OCI-LY1 (cell line): ENCODE measurements at regions not wholly inside any gene's neighbourhood (a gene's known extent, or its start where the extent isn't known, plus 50 kb on each side); places are given as distances from the start of the nearest gene placed in this dataset.
"Not testable (repeated sequence)": the region's sequence is repeated elsewhere in the genome, so short reads cannot be mapped to it uniquely, and the experiment has no call there.

Experiments
- H2AFZ ChIP-seq: fragments of 200-600 bp; sonication (generic), shearing (Covaris generic); 2 replicates; pipeline ENCODE4 v1.6.0; 2014; ENCODE audit warnings: antibody characterized with exemption, mild to moderate bottlenecking, low read length
- H3F3A ChIP-seq: fragments of 200-600 bp; sonication (generic), shearing (Covaris generic); 2 replicates; pipeline ENCODE4 v1.6.0; 2014; ENCODE audit warnings: mild to moderate bottlenecking, antibody characterized with exemption, low read length, moderate library complexity; ENCODE audit not compliant: insufficient read depth
- H3K27ac ChIP-seq: fragments of 200-600 bp; sonication (generic); 2 replicates; pipeline ENCODE4 v1.5.1; 2014; ENCODE audit warnings: low read length, mixed run types, mild to moderate bottlenecking, low read depth; ENCODE audit not compliant: poor library complexity, severe bottlenecking
- H3K27me3 ChIP-seq: fragments of 200-600 bp; sonication (generic); 2 replicates; pipeline ENCODE4 v1.6.0; 2014; ENCODE audit warnings: antibody characterized with exemption, mild to moderate bottlenecking, low read length, moderate library complexity; ENCODE audit not compliant: insufficient read depth
- H3K36me3 ChIP-seq: fragments of 200-600 bp; sonication (generic); 2 replicates; pipeline ENCODE4 v1.6.1; 2014; ENCODE audit warnings: mild to moderate bottlenecking, antibody characterized with exemption, low read length, moderate library complexity, mixed read lengths; ENCODE audit not compliant: insufficient read depth
- H3K4me1 ChIP-seq: fragments of 200-600 bp; sonication (generic); 2 replicates; pipeline ENCODE4 v1.5.1; 2014; ENCODE audit warnings: mild to moderate bottlenecking, low read length, moderate library complexity; ENCODE audit not compliant: insufficient read depth, severe bottlenecking
- H3K4me2 ChIP-seq: fragments of 200-600 bp; sonication (generic), shearing (Covaris generic); 2 replicates; pipeline ENCODE4 v1.6.1; 2014; ENCODE audit warnings: low read length
- H3K4me3 ChIP-seq: fragments of 200-600 bp; sonication (generic); 2 replicates; pipeline ENCODE4 v1.5.1; 2014; ENCODE audit warnings: low read length, low read depth, mild to moderate bottlenecking, mixed read lengths; ENCODE audit not compliant: poor library complexity, severe bottlenecking
- H3K79me2 ChIP-seq: fragments of 200-600 bp; shearing (Covaris generic); 2 replicates; pipeline ENCODE4 v1.6.1; 2016; ENCODE audit warnings: mixed run types, low read length, mixed read lengths; ENCODE audit not compliant: insufficient read depth
- H3K9ac ChIP-seq: fragments of 200-600 bp; sonication (generic), shearing (Covaris generic); 2 replicates; pipeline ENCODE4 v1.6.1; 2014; ENCODE audit warnings: mild to moderate bottlenecking, low read length, mixed read lengths
- H3K9me2 ChIP-seq: fragments of 200-600 bp; sonication (generic), shearing (Covaris generic); 2 replicates; pipeline ENCODE4 v1.6.1; 2014; ENCODE audit warnings: low read depth, mild to moderate bottlenecking, low read length, mixed read lengths
- H3K9me3 ChIP-seq: fragments of 200-600 bp; shearing (Covaris generic); 2 replicates; pipeline ENCODE4 v1.6.1; 2014; ENCODE audit warnings: low read length, mixed read lengths
- H4K20me1 ChIP-seq: fragments of 200-600 bp; sonication (generic), shearing (Covaris generic); 2 replicates; pipeline ENCODE4 v1.6.0; 2016; ENCODE audit warnings: mild to moderate bottlenecking, low read length; ENCODE audit not compliant: insufficient read depth
- EZH2 ChIP-seq: fragments of 200-600 bp; sonication (generic), shearing (Covaris generic); IDR thresholded peaks from 2 replicates; pipeline ENCODE4 v1.8.0; 2017; ENCODE audit warnings: borderline replicate concordance, mixed run types, mild to moderate bottlenecking, antibody characterized with exemption, low read length, moderate library complexity, mixed read lengths
- TF ChIP-seq, protein P1 (sequence below): fragments of 200-600 bp; sonication (generic), shearing (Covaris generic); IDR thresholded peaks from 2 replicates; pipeline ENCODE4 v1.5.1; 2017; ENCODE audit warnings: mild to moderate bottlenecking, antibody characterized with exemption, low read length, moderate library complexity, mixed read lengths

DNA sequence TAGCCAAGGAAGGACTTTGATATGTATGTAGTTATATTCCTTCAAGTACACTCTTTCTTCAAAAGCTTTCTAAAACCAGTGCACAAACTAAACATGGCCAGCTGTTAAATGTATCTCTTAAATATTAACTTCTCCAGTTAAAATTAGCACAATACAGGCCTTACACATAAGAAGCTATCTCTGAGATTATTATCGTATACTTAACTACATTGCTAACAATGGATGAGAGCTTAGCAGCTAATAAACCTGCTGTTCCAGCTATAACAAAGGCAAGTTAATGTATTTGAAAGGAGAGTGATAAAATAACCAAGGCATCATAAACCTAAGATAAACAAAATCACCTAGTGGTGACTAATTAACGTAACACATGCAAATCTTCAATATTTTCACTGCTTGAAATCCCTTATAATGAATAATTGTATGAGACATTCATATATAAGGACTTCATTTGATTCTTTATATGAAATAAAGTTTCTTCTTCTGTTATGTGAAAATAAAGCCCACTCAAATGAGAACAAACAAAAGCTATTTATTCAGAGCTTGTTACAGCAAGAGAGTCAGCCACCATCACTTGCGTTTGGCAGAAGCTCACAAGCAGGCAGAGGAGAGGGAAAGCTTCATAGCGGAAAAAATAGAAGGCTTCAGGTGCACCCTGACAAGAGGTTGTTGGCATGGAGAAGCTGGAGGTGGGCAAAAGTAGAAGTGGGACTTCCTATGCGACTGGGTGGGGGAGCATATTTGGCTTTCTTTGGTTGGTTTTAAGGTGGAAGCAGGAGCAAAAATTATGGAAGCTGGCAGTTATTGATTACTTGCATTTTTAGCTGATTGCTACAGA lies 274.1 kb upstream of the CHRM3 start:
- no peak overlapping the region for H3K4me3 ChIP-seq
- H3F3A ChIP-seq: no peaks in the 10 kb centered on the region
- no peak overlapping the region for H2AFZ ChIP-seq
- H3K9me3 ChIP-seq: no peaks in the 10 kb centered on the region
- no peaks in the 10 kb centered on the region for H3K4me1 ChIP-seq
- no peaks in the 10 kb centered on the region for H3K36me3 ChIP-seq
- no peaks in the 10 kb centered on the region for H3K27me3 ChIP-seq
- no peaks in the 10 kb centered on the region for H3K9me2 ChIP-seq
- no peak overlapping the region for H3K27ac ChIP-seq
- no peaks in the 10 kb centered on the region for H3K79me2 ChIP-seq
- no peak overlapping the region for H3K4me2 ChIP-seq
- H4K20me1 ChIP-seq: no peaks in the 10 kb centered on the region
- TF ChIP-seq EZH2: no peak
- TF ChIP-seq, protein P1, sequence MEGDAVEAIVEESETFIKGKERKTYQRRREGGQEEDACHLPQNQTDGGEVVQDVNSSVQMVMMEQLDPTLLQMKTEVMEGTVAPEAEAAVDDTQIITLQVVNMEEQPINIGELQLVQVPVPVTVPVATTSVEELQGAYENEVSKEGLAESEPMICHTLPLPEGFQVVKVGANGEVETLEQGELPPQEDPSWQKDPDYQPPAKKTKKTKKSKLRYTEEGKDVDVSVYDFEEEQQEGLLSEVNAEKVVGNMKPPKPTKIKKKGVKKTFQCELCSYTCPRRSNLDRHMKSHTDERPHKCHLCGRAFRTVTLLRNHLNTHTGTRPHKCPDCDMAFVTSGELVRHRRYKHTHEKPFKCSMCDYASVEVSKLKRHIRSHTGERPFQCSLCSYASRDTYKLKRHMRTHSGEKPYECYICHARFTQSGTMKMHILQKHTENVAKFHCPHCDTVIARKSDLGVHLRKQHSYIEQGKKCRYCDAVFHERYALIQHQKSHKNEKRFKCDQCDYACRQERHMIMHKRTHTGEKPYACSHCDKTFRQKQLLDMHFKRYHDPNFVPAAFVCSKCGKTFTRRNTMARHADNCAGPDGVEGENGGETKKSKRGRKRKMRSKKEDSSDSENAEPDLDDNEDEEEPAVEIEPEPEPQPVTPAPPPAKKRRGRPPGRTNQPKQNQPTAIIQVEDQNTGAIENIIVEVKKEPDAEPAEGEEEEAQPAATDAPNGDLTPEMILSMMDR: no peak
- no peak overlapping the region for H3K9ac ChIP-seq

DNA sequence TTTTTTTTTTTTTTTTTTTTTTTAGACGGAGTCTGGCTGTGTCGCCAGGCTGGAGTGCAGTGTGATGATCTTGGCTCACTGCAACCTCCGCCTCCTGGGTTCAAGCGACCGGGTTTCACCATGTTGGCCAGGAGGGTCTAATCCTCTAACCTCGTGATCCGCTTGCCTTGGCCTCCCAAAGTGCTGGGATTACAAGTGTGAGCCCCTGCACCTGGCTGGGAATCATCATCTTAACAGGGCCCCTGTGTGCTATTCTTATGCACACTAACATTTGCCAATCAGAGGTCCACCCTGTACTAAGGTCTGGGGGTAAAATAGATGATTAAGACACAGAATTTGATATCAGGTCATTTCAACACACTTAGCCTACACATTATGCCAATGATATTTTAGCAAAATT lies 278.7 kb upstream of the CHRM3 start:
- no peaks in the 10 kb centered on the region for H3K27me3 ChIP-seq
- TF ChIP-seq EZH2: no peak
- TF ChIP-seq, protein P1: no peak
- no peak overlapping the region for H3K9ac ChIP-seq

DNA sequence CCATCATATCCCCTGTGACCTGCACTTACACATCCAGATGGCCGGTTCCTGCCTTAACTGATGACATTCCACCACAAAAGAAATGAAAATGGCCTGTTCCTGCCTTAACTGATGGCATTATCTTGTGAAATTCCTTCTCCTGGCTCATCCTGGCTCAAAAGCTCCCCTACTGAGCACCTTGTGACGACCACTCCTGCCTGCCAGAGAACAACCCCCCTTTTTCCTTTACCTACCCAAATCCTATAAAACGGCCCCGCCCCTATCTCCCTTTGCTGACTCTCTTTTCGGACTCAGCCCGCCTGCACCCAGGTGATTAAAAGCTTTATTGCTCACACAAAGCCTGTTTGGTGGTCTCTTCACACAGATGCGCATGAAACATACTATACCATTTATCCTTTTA lies 279.7 kb upstream of the CHRM3 start:
- H3K4me3 ChIP-seq, H3K36me3 ChIP-seq, H3K4me1 ChIP-seq, H4K20me1 ChIP-seq, H3K4me2 ChIP-seq, H3K9me3 ChIP-seq, H3K79me2 ChIP-seq, H3K27me3 ChIP-seq, H2AFZ ChIP-seq, H3K9me2 ChIP-seq, H3K27ac ChIP-seq, H3F3A ChIP-seq, H3K9ac ChIP-seq: not testable (repeated sequence)

More for the DNA sequence above, 278.7 kb upstream of the CHRM3 start:
- no peak overlapping the region for H2AFZ ChIP-seq
- no peaks in the 10 kb centered on the region for H3K36me3 ChIP-seq
- H3K9me2 ChIP-seq: no peaks in the 10 kb centered on the region
- H3F3A ChIP-seq: no peaks in the 10 kb centered on the region
- H3K4me1 ChIP-seq: no peaks in the 10 kb centered on the region
- no peak overlapping the region for H3K27ac ChIP-seq
- H3K4me2 ChIP-seq: no peak overlapping the region
- no peaks in the 10 kb centered on the region for H3K9me3 ChIP-seq
- no peaks in the 10 kb centered on the region for H4K20me1 ChIP-seq
- H3K79me2 ChIP-seq: no peaks in the 10 kb centered on the region
- H3K4me3 ChIP-seq: no peak overlapping the region
